KMS-11 (cell line): ENCODE measurements at regions not wholly inside any gene's neighbourhood (a gene's known extent, or its start where the extent isn't known, plus 50 kb on each side); places are given as distances from the start of the nearest gene placed in this dataset.
"Not testable (repeated sequence)": the region's sequence is repeated elsewhere in the genome, so short reads cannot be mapped to it uniquely, and the experiment has no call there.

ENCODE experiments used
- H2AFZ ChIP-seq: fragments of 200-600 bp; sonication (generic); 2 replicates; pipeline ENCODE4 v1.6.1; 2016; ENCODE audit warnings: antibody characterized with exemption, mixed run types, low read depth
- H3K27ac ChIP-seq: fragments of 200-600 bp; sonication (generic); 2 replicates; pipeline ENCODE4 v1.6.1; 2016; ENCODE audit warnings: mild to moderate bottlenecking, mixed run types
- H3K27me3 ChIP-seq: fragments of 200-600 bp; sonication (generic); 2 replicates; pipeline ENCODE4 v1.6.1; 2017; ENCODE audit warnings: mild to moderate bottlenecking, low read depth, mixed run types, moderate library complexity; ENCODE audit not compliant: insufficient read depth
- H3K36me3 ChIP-seq: fragments of 200-600 bp; sonication (generic); 2 replicates; pipeline ENCODE4 v1.6.1; 2017; ENCODE audit warnings: mild to moderate bottlenecking, mixed run types; ENCODE audit not compliant: insufficient read depth
- H3K4me1 ChIP-seq: fragments of 200-600 bp; sonication (generic); 2 replicates; pipeline ENCODE4 v1.6.1; 2016; ENCODE audit warnings: mild to moderate bottlenecking, low read depth, mixed run types; ENCODE audit not compliant: poor library complexity, severe bottlenecking
- H3K4me2 ChIP-seq: fragments of 200-600 bp; sonication (generic); 2 replicates; pipeline ENCODE4 v1.7.0; 2016; ENCODE audit warnings: mild to moderate bottlenecking, mixed run types
- H3K4me3 ChIP-seq: fragments of 200-600 bp; sonication (generic); IDR thresholded peaks from 2 replicates; pipeline ENCODE4 v1.6.1; 2017; ENCODE audit warnings: low read depth, low read length, mixed read lengths; ENCODE audit not compliant: insufficient read depth
- H3K79me2 ChIP-seq: fragments of 200-600 bp; sonication (generic); 2 replicates; pipeline ENCODE4 v1.6.1; 2016; ENCODE audit warnings: low read depth, mixed run types; ENCODE audit not compliant: insufficient read depth
- H3K9ac ChIP-seq: fragments of 200-600 bp; sonication (generic); 2 replicates; pipeline ENCODE4 v1.6.1; 2016; ENCODE audit warnings: mild to moderate bottlenecking, mixed run types
- H4K20me1 ChIP-seq: fragments of 200-600 bp; sonication (generic); 2 replicates; pipeline ENCODE4 v1.6.1; 2016; ENCODE audit warnings: mild to moderate bottlenecking, mixed run types; ENCODE audit not compliant: insufficient read depth

DNA sequence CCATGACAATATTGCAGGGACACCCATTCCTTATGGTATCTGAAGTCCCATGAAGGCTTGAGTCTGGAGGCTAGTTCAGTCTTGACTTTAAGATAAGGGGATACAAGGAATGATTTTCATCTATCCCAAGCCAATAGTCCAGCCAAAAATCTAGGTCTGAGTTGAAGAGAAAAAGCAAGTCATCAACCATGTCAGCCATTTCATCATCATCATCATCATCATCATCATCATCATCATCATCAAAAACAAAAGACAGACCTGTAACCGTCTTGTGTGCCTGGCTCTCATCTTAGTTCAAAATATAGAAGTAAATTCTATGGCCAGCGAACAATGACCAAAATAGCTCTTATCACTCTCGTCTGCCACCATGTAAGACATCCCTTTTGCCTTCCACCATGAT, 59.5 kb upstream of the FAM90A26 start:
- H2AFZ ChIP-seq, H3K4me3 ChIP-seq: not testable (repeated sequence)

DNA sequence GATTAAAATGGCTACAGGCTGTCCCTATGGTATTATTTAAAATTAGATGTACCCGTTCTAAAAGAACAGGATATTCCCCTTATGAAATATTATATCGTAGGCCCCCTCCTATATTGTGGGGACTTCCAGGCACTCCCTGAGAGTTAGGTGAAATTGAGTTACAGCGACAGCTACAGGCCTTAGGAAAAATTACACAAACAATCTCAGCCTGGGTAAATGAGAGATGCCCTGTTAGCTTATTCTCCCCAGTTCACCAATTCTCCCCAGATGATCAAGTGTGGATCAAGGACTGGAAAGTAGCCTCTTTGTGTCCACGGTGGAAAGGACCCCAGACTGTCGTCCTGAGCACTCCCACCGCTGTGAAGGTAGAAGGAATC, 67.1 kb upstream of the FAM90A26 start:
- H3K9ac ChIP-seq, H3K36me3 ChIP-seq, H3K27ac ChIP-seq, H3K4me1 ChIP-seq, H3K4me3 ChIP-seq, H3K27me3 ChIP-seq, H2AFZ ChIP-seq, H3K4me2 ChIP-seq, H4K20me1 ChIP-seq, H3K79me2 ChIP-seq: not testable (repeated sequence)

More for the DNA sequence above, 59.5 kb upstream of the FAM90A26 start:
- not testable (repeated sequence) for H3K36me3 ChIP-seq, H3K27ac ChIP-seq, H3K4me1 ChIP-seq, H3K9ac ChIP-seq, H3K4me2 ChIP-seq, H3K79me2 ChIP-seq, H3K27me3 ChIP-seq, H4K20me1 ChIP-seq

DNA sequence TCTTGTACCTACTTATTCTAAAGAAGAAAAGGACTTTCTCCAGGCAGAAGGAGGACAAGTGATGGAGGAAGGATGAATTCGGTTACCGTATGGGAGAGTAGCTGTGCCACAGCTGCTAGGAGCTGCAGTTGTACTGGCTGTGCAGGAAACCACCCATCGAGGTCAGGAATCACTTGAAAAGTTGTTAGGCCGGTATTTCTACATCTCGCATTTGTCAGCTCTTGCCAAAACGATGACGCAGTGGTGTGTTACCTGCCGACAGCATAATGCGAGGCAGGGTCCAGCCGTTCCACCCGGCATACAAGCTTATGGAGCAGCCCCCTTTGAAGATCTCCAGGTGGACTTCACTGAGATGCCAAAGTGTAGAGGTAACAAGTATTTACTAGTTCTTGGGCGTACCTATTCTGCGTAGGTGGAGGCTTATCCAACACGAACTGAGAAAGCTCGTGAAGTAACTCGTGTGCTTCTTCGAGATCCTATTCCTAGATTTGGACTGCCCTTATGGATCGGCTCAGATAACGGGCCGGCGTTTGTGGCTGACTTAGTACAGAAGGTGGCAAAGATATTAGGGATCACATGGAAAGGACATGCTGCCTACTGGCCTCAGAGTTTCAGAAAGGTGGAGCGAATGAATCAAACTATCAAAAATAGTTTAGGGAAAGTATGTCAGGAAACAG, 67.6 kb upstream of the FAM90A26 start:
- H4K20me1 ChIP-seq, H3K4me1 ChIP-seq, H3K4me3 ChIP-seq, H3K4me2 ChIP-seq, H3K36me3 ChIP-seq, H3K79me2 ChIP-seq, H3K27me3 ChIP-seq, H3K27ac ChIP-seq, H3K9ac ChIP-seq, H2AFZ ChIP-seq: not testable (repeated sequence)

DNA sequence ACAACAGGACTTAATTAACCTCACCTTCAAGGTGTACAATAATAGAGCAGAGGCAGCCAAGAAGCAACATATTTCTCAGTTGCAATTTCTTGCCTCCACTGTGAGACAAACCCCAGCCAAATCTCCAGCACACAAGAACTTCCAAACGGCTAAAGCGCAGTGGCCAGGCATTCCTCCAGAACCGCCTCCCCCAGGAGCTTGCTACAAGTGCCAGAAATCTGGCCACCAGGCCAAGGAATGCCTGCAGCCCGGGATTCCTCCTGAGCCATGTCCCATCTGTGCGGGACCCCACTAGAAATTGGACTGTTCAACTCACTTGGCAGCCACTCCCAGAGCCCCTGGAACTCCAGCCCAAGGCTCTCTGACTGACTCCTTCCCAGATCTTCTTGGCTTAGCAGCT, 73.9 kb upstream of the FAM90A26 start:
- not testable (repeated sequence) for H3K27me3 ChIP-seq, H3K27ac ChIP-seq, H3K36me3 ChIP-seq, H3K4me3 ChIP-seq, H3K9ac ChIP-seq, H3K4me1 ChIP-seq, H3K79me2 ChIP-seq, H2AFZ ChIP-seq, H3K4me2 ChIP-seq, H4K20me1 ChIP-seq

DNA sequence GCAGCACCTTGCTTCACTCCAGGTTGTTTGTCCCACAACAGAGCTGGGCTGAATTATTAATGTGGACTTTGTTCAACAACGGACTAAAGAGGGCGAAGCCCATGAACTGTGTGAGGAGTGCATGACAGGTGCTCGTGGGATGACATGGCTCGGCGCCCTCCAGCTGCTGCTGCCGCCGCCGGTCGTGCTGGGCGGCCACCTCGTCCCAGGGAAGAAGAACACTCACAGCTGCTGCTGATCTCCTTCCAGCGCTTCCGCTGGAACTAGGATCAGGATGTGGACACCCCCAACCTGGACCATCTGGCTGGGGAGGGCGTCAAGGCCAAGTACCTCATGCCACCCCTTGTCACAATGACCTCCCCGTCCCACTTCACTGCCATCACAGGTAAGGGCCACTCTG, 91.4 kb upstream of the FAM90A26 start:
- not testable (repeated sequence) for H3K4me2 ChIP-seq, H3K27ac ChIP-seq, H4K20me1 ChIP-seq, H3K27me3 ChIP-seq, H2AFZ ChIP-seq, H3K79me2 ChIP-seq, H3K9ac ChIP-seq, H3K36me3 ChIP-seq, H3K4me1 ChIP-seq, H3K4me3 ChIP-seq

DNA sequence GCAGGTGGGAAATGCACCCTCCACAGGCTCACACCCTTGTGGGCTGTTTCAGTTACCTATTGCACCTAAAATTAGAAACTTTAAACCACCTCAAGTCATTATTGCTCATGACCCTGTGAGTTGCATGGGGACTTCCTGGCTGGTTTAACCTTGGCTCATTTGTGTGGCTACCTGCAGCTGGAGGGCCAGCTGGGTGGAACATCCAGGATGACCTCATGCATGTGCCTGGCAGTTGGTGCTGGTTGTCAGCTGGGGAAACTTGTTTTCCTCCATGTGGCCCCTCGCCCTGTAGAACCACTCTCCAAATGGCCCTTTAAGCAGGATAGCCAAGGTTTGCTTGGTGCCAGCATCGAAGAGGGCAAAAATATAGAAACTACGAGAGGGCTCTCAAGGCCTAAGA, 93.2 kb upstream of the FAM90A26 start:
- H3K9ac ChIP-seq, H3K4me3 ChIP-seq, H3K4me1 ChIP-seq, H3K36me3 ChIP-seq, H3K27me3 ChIP-seq, H4K20me1 ChIP-seq, H3K27ac ChIP-seq, H3K79me2 ChIP-seq, H3K4me2 ChIP-seq, H2AFZ ChIP-seq: not testable (repeated sequence)

DNA sequence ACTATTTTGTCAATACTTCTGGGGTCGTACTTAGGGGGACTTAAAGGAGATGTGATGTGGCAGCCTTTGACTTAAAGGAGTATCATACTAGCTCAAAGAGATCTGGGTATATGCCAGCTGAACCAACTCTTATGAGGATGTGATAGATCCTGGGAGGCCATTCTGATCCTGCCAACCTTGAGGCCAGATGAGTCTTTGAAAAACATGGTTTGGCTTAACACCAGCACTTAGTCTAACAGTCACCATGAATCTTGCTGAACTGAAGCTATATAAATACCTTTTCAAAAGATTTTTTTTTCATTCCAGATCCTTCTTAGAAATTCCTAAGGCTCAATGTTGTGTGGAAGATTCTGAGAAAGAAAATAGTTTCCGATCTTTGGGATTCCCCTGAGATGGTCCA, 93.7 kb upstream of the FAM90A26 start:
- H3K4me2 ChIP-seq, H3K79me2 ChIP-seq, H4K20me1 ChIP-seq, H3K36me3 ChIP-seq, H3K9ac ChIP-seq, H2AFZ ChIP-seq, H3K27ac ChIP-seq, H3K4me1 ChIP-seq, H3K4me3 ChIP-seq, H3K27me3 ChIP-seq: not testable (repeated sequence)

DNA sequence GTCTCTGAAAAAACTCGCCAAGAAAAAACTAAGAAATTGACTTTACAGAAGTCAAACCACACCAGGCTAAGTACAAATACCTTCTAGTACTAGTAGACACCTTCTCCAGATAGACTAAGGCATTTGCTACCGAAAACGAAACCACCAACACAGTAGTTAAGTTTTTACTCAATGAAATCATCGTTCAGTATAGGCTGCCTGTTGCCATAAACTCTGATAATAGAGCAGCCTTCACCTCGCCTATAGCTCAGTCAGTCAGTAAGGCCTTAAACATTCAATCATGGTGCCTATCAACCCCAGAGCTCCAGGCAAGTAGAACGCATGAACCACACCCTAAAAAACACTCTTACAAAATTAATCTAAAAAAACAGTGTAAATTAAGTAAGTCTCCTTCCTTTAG, 96.8 kb upstream of the FAM90A26 start:
- not testable (repeated sequence) for H4K20me1 ChIP-seq, H3K4me3 ChIP-seq, H3K36me3 ChIP-seq, H3K79me2 ChIP-seq, H3K4me1 ChIP-seq, H3K27me3 ChIP-seq
- Histone ChIP-seq H3K4me2 (peak overlapping the region; percentile 29; the same call in 1 of the 2 replicates), H3K9ac (peak overlapping the region; percentile 61; the same call in 1 of the 2 replicates), H3K27ac (peak overlapping the region; percentile 91), H2AFZ (peak overlapping the region; percentile 41; the same call in 1 of the 2 replicates)

DNA sequence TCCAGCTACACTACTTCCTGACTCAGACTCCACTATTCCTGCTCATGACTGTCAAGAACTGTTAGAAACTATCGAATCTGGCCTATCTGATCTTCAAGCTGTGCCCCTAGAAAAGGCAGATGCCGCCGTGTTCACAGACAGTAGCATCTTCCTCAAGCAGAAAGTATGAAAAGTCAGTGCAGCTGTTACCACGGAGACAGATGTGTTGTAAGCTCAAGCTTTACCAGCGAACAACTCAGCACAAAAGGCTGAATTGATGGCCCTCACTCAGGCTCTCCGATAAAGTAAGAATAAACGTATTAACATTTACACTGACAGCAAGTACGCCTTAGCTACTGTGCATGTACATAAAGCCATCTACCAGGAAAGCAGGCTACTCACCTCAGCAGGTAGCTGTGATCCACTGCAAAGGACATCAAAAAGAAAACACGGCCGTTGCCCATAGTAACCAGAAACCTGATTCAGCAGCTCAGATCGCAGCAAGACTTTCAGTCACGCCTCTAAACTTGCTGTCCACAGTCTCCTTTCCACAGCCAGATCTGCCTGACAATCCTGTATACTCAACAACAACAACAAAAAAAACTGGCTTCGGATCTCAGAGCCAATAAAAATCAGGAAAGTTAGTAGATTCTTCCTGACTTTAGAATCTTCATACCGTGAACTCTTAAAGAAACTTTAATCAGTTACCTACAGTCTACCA, 97.5 kb upstream of the FAM90A26 start:
- H3K27me3 ChIP-seq, H3K4me1 ChIP-seq, H3K79me2 ChIP-seq, H3K36me3 ChIP-seq, H4K20me1 ChIP-seq, H3K4me3 ChIP-seq: not testable (repeated sequence)
- Histone ChIP-seq H2AFZ (peak overlapping the region; percentile 41; the same call in 1 of the 2 replicates), H3K4me2 (peak overlapping the region; percentile 29; the same call in 1 of the 2 replicates), H3K9ac (peak overlapping the region; percentile 61; the same call in 1 of the 2 replicates), H3K27ac (peak overlapping the region; percentile 91)

DNA sequence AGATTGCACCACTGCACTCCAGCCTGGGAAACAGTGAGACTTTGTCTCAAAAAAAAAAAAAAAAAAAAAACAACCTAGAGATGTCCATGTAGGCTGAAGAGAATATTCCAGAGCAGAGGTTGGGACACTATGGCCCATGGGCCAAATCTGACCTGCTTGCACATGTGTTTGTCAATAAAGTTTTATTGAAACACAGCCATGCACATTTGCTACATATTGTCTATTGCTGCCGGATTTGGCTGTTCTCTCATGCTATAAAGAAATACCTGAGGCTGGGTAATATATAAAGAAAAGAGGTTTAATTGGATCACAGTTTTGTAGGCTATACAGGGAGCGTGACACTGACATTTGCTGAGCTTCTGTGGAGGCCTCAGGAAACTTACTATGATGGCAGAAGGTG, 102.3 kb upstream of the FAM90A26 start:
- not testable (repeated sequence) for H3K9ac ChIP-seq, H3K27ac ChIP-seq, H3K4me3 ChIP-seq, H3K79me2 ChIP-seq, H3K4me1 ChIP-seq, H3K36me3 ChIP-seq, H2AFZ ChIP-seq, H3K27me3 ChIP-seq, H3K4me2 ChIP-seq, H4K20me1 ChIP-seq
